ENCODE measurements at regions not wholly inside any gene's neighbourhood (a gene's known extent, or its start where the extent isn't known, plus 50 kb on each side); places are given as distances from the start of the nearest gene placed in this dataset.

DNA sequence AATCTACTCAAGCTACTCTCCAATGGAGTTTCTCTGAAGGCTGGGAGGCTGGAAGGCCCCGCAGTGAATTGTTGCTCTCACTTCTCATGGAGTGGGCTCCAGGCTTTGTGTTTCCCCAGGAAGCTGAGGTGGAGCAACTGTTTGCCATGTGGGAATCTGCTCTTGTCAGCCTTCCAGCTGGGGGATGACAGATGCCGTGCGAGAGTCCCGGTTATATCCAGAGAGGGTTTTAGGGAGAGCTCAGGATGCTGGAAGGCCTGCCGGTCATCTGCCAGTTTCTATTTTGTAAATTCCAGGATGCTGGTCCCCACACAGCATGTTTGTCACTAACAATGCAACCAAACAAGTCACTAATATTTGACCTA is 98.2 kb upstream of the NAA20 start (continued):
- no peak for TF ChIP-seq STAT1 (IDR thresholded peaks at IDR 0.05; ENCODE audit: unreplicated experiment)
- TF ChIP-seq, protein P1, sequence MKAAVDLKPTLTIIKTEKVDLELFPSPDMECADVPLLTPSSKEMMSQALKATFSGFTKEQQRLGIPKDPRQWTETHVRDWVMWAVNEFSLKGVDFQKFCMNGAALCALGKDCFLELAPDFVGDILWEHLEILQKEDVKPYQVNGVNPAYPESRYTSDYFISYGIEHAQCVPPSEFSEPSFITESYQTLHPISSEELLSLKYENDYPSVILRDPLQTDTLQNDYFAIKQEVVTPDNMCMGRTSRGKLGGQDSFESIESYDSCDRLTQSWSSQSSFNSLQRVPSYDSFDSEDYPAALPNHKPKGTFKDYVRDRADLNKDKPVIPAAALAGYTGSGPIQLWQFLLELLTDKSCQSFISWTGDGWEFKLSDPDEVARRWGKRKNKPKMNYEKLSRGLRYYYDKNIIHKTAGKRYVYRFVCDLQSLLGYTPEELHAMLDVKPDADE (IDR thresholded peaks at IDR 0.05): no peak
- no peak for TF ChIP-seq NANOG (IDR thresholded peaks at IDR 0.05; ENCODE audit: borderline replicate concordance)

DNA sequence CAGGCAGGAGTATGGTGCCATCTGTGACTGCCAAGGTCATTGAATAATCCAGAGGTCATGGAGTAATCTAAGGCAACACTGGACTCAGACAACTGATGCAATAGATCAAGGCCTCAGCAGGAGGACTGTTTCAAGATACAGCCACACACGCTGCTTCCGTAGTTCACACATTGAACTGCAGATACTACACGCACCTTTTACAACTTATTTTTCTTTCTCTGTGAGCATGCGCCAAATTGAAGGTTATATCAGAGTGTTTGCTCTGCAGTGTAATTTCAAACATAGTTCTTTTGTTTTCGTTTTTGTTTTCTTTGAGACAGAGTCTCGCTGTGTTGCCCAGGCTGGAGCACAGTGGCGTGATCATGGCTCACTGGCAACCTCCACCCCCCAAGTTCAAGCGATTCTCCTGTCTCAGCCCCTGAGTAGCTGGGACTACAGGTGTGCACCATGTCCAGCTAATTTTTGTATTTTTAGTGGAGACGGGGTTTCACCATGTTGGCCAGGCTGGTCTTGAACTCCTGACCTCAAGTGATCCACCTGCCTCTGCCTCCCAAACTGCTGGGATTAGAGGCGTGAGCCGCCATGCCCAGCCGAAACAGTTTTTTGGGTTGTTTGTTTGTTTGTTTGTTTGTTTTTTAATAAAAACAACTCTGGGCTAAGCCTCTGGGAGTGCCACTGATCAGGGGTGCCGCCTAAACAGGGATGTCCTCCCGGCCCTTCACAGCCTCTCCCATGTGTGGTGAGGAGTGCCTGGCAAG is 96.6 kb upstream of the NAA20 start:
- H3K27me3 Mint-ChIP-seq (ENCODE audit: insufficient read depth, low read depth, poor library complexity): no peaks in the 10 kb centered on the region
- H3F3A ChIP-seq (replicated peaks; ENCODE audit: low read depth): no peaks in the 10 kb centered on the region
- no peaks in the 10 kb centered on the region for H4K20me1 ChIP-seq (replicated peaks; ENCODE audit: insufficient read depth)
- H3K36me3 Mint-ChIP-seq (ENCODE audit: low read depth): no peaks in the 10 kb centered on the region
- no peaks in the 10 kb centered on the region for H3K9me3 Mint-ChIP-seq
- no peak overlapping the region for H3K4me3 Mint-ChIP-seq
- no peak overlapping the region for H3K27ac Mint-ChIP-seq
- H3K36me3 ChIP-seq (ENCODE audit: insufficient read depth): no peaks in the 10 kb centered on the region
- no peaks in the 10 kb centered on the region for H3K27me3 ChIP-seq (ENCODE audit: insufficient read depth)
- no peak overlapping the region for H3K4me3 ChIP-seq
- peak overlapping the region; percentile 72 for H2AFZ ChIP-seq
- no peak overlapping the region for H3K4me2 ChIP-seq
- ATAC-seq (no peak), DNase-seq (ENCODE audit: low spot score) (no peak)
- no peaks in the 10 kb centered on the region for H3K9me2 ChIP-seq (ENCODE audit: insufficient read depth)
- H3K27ac ChIP-seq (ENCODE audit: low read depth): no peak overlapping the region
- H3K4me1 ChIP-seq (ENCODE audit: insufficient read depth): peaks cover 7% of the 10 kb centered on the region
- TF ChIP-seq STAT1 (IDR thresholded peaks at IDR 0.05; ENCODE audit: unreplicated experiment) (no peak), CREB1 (CRISPR knock-in tag; IDR thresholded peaks at IDR 0.05; ENCODE audit: low read depth) (no peak), ZNF114 (CRISPR knock-in tag; IDR thresholded peaks at IDR 0.05) (no peak), NANOG (IDR thresholded peaks at IDR 0.05; ENCODE audit: borderline replicate concordance) (no peak), POLR2AphosphoS5 (IDR thresholded peaks at IDR 0.05; ENCODE audit: low read depth) (no peak), JUNB (IDR thresholded peaks at IDR 0.05; ENCODE audit: unreplicated experiment) (no peak), ZNF331 (CRISPR knock-in tag; IDR thresholded peaks at IDR 0.05; ENCODE audit: low read depth) (no peak)
- TF ChIP-seq, protein P2, sequence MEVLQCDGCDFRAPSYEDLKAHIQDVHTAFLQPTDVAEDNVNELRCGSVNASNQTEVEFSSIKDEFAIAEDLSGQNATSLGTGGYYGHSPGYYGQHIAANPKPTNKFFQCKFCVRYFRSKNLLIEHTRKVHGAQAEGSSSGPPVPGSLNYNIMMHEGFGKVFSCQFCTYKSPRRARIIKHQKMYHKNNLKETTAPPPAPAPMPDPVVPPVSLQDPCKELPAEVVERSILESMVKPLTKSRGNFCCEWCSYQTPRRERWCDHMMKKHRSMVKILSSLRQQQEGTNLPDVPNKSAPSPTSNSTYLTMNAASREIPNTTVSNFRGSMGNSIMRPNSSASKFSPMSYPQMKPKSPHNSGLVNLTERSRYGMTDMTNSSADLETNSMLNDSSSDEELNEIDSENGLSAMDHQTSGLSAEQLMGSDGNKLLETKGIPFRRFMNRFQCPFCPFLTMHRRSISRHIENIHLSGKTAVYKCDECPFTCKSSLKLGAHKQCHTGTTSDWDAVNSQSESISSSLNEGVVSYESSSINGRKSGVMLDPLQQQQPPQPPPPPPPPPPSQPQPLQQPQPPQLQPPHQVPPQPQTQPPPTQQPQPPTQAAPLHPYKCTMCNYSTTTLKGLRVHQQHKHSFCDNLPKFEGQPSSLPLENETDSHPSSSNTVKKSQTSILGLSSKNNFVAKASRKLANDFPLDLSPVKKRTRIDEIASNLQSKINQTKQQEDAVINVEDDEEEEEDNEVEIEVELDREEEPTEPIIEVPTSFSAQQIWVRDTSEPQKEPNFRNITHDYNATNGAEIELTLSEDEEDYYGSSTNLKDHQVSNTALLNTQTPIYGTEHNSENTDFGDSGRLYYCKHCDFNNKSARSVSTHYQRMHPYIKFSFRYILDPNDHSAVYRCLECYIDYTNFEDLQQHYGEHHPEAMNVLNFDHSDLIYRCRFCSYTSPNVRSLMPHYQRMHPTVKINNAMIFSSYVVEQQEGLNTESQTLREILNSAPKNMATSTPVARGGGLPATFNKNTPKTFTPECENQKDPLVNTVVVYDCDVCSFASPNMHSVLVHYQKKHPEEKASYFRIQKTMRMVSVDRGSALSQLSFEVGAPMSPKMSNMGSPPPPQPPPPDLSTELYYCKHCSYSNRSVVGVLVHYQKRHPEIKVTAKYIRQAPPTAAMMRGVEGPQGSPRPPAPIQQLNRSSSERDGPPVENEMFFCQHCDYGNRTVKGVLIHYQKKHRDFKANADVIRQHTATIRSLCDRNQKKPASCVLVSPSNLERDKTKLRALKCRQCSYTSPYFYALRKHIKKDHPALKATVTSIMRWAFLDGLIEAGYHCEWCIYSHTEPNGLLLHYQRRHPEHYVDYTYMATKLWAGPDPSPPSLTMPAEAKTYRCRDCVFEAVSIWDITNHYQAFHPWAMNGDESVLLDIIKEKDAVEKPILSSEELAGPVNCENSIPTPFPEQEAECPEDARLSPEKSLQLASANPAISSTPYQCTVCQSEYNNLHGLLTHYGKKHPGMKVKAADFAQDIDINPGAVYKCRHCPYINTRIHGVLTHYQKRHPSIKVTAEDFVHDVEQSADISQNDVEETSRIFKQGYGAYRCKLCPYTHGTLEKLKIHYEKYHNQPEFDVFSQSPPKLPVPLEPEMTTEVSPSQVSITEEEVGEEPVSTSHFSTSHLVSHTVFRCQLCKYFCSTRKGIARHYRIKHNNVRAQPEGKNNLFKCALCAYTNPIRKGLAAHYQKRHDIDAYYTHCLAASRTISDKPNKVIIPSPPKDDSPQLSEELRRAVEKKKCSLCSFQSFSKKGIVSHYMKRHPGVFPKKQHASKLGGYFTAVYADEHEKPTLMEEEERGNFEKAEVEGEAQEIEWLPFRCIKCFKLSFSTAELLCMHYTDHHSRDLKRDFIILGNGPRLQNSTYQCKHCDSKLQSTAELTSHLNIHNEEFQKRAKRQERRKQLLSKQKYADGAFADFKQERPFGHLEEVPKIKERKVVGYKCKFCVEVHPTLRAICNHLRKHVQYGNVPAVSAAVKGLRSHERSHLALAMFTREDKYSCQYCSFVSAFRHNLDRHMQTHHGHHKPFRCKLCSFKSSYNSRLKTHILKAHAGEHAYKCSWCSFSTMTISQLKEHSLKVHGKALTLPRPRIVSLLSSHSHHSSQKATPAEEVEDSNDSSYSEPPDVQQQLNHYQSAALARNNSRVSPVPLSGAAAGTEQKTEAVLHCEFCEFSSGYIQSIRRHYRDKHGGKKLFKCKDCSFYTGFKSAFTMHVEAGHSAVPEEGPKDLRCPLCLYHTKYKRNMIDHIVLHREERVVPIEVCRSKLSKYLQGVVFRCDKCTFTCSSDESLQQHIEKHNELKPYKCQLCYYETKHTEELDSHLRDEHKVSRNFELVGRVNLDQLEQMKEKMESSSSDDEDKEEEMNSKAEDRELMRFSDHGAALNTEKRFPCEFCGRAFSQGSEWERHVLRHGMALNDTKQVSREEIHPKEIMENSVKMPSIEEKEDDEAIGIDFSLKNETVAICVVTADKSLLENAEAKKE (CRISPR knock-in tag; IDR thresholded peaks at IDR 0.05): no peak
- TF ChIP-seq, protein P3, sequence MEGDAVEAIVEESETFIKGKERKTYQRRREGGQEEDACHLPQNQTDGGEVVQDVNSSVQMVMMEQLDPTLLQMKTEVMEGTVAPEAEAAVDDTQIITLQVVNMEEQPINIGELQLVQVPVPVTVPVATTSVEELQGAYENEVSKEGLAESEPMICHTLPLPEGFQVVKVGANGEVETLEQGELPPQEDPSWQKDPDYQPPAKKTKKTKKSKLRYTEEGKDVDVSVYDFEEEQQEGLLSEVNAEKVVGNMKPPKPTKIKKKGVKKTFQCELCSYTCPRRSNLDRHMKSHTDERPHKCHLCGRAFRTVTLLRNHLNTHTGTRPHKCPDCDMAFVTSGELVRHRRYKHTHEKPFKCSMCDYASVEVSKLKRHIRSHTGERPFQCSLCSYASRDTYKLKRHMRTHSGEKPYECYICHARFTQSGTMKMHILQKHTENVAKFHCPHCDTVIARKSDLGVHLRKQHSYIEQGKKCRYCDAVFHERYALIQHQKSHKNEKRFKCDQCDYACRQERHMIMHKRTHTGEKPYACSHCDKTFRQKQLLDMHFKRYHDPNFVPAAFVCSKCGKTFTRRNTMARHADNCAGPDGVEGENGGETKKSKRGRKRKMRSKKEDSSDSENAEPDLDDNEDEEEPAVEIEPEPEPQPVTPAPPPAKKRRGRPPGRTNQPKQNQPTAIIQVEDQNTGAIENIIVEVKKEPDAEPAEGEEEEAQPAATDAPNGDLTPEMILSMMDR (conservative IDR thresholded peaks at IDR 0.05; ENCODE audit: low read depth in 2 of 2): no peak
- TF ChIP-seq, protein P4, sequence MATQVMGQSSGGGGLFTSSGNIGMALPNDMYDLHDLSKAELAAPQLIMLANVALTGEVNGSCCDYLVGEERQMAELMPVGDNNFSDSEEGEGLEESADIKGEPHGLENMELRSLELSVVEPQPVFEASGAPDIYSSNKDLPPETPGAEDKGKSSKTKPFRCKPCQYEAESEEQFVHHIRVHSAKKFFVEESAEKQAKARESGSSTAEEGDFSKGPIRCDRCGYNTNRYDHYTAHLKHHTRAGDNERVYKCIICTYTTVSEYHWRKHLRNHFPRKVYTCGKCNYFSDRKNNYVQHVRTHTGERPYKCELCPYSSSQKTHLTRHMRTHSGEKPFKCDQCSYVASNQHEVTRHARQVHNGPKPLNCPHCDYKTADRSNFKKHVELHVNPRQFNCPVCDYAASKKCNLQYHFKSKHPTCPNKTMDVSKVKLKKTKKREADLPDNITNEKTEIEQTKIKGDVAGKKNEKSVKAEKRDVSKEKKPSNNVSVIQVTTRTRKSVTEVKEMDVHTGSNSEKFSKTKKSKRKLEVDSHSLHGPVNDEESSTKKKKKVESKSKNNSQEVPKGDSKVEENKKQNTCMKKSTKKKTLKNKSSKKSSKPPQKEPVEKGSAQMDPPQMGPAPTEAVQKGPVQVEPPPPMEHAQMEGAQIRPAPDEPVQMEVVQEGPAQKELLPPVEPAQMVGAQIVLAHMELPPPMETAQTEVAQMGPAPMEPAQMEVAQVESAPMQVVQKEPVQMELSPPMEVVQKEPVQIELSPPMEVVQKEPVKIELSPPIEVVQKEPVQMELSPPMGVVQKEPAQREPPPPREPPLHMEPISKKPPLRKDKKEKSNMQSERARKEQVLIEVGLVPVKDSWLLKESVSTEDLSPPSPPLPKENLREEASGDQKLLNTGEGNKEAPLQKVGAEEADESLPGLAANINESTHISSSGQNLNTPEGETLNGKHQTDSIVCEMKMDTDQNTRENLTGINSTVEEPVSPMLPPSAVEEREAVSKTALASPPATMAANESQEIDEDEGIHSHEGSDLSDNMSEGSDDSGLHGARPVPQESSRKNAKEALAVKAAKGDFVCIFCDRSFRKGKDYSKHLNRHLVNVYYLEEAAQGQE (IDR thresholded peaks at IDR 0.05; ENCODE audit: unreplicated experiment): no peak
- H3K4me1 Mint-ChIP-seq: peaks cover 11% of the 10 kb centered on the region
- no peaks in the 10 kb centered on the region for H3K79me2 ChIP-seq (replicated peaks; ENCODE audit: insufficient read depth)

Measured in GM23338 (cell line).